HL-60 (cell line): ENCODE measurements at regions not wholly inside any gene's neighbourhood (a gene's known extent, or its start where the extent isn't known, plus 50 kb on each side); places are given as distances from the start of the nearest gene placed in this dataset.

Experiments used
- GABPA ChIP-seq: IDR thresholded peaks from 2 replicates; pipeline ENCODE4 v1.6.1; 2012; ENCODE audit warnings: low read depth
- POLR2AphosphoS5 ChIP-seq: IDR thresholded peaks from 2 replicates; pipeline ENCODE4 v1.6.1; 2012; ENCODE audit warnings: low read depth
- TF ChIP-seq, protein P1 (sequence below): IDR thresholded peaks from one replicate; pipeline ENCODE4 v1.5.1; 2011; ENCODE audit warnings: low read length, control low read depth, inconsistent platforms; ENCODE audit not compliant: insufficient read depth
- TF ChIP-seq, protein P2 (sequence below): IDR thresholded peaks from 2 replicates; pipeline ENCODE4 v1.6.1; 2012; ENCODE audit warnings: low read depth; ENCODE audit not compliant: insufficient replicate concordance

DNA sequence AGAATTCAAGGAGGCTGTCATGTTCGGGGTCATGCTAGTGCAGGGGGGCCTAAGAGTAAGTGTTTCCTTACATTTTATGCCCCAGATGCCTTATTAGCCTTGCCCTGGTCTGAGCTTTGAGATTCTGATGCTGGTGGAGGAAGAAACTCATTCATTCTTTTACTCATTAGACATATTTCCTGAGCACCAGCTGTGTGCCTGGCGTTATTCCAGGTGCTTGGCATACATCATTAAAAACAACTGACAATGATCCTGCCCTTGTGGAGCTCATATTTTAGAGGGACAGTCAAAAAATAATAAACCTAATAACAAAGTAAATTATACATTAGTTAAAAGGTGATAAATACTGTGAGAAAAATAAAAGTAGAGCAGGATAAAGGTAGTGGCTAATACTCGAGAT, 138.9 kb upstream of the SGCD start:
- TF ChIP-seq, protein P1, sequence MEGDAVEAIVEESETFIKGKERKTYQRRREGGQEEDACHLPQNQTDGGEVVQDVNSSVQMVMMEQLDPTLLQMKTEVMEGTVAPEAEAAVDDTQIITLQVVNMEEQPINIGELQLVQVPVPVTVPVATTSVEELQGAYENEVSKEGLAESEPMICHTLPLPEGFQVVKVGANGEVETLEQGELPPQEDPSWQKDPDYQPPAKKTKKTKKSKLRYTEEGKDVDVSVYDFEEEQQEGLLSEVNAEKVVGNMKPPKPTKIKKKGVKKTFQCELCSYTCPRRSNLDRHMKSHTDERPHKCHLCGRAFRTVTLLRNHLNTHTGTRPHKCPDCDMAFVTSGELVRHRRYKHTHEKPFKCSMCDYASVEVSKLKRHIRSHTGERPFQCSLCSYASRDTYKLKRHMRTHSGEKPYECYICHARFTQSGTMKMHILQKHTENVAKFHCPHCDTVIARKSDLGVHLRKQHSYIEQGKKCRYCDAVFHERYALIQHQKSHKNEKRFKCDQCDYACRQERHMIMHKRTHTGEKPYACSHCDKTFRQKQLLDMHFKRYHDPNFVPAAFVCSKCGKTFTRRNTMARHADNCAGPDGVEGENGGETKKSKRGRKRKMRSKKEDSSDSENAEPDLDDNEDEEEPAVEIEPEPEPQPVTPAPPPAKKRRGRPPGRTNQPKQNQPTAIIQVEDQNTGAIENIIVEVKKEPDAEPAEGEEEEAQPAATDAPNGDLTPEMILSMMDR, result no peak
- TF ChIP-seq, protein P2, sequence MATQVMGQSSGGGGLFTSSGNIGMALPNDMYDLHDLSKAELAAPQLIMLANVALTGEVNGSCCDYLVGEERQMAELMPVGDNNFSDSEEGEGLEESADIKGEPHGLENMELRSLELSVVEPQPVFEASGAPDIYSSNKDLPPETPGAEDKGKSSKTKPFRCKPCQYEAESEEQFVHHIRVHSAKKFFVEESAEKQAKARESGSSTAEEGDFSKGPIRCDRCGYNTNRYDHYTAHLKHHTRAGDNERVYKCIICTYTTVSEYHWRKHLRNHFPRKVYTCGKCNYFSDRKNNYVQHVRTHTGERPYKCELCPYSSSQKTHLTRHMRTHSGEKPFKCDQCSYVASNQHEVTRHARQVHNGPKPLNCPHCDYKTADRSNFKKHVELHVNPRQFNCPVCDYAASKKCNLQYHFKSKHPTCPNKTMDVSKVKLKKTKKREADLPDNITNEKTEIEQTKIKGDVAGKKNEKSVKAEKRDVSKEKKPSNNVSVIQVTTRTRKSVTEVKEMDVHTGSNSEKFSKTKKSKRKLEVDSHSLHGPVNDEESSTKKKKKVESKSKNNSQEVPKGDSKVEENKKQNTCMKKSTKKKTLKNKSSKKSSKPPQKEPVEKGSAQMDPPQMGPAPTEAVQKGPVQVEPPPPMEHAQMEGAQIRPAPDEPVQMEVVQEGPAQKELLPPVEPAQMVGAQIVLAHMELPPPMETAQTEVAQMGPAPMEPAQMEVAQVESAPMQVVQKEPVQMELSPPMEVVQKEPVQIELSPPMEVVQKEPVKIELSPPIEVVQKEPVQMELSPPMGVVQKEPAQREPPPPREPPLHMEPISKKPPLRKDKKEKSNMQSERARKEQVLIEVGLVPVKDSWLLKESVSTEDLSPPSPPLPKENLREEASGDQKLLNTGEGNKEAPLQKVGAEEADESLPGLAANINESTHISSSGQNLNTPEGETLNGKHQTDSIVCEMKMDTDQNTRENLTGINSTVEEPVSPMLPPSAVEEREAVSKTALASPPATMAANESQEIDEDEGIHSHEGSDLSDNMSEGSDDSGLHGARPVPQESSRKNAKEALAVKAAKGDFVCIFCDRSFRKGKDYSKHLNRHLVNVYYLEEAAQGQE, result no peak
- TF ChIP-seq POLR2AphosphoS5 (no peak), GABPA (no peak)
